ENCODE measurements at regions not wholly inside any gene's neighbourhood (a gene's known extent, or its start where the extent isn't known, plus 50 kb on each side); places are given as distances from the start of the nearest gene placed in this dataset.
"Not testable (repeated sequence)": the region's sequence is repeated elsewhere in the genome, so short reads cannot be mapped to it uniquely, and the experiment has no call there.

- DNase-seq = no peak
Observed at GRCh38 chr9:75687359-75687953, 203.0 kb upstream of the PCSK5 start.

GRCh38 chr9:75690551-75690950 lies 199.9 kb upstream of the PCSK5 start:
- not testable (repeated sequence) for DNase-seq

- DNase-seq = no peak
Observed at GRCh38 chr9:75691408-75691807, 199.1 kb upstream of the PCSK5 start.

GRCh38 chr9:75692309-75692708 lies 198.2 kb upstream of the PCSK5 start:
- no peak for DNase-seq

- no peak for DNase-seq
Observed at GRCh38 chr9:75695921-75696320, 194.6 kb upstream of the PCSK5 start.

GRCh38 chr9:75699017-75699416 lies 191.5 kb upstream of the PCSK5 start:
- no peak for DNase-seq

- DNase-seq = no peak
Observed at GRCh38 chr9:75699625-75700251, 190.7 kb upstream of the PCSK5 start.

GRCh38 chr9:75700252-75700640 lies 190.2 kb upstream of the PCSK5 start:
- no peak for DNase-seq

- peak; percentile 77 for DNase-seq
Observed at GRCh38 chr9:75707191-75707590, 183.3 kb upstream of the PCSK5 start.

- DNase-seq = no peak
Observed at GRCh38 chr9:75709698-75710097, 180.8 kb upstream of the PCSK5 start.

GRCh38 chr9:75712700-75713099 lies 177.8 kb upstream of the PCSK5 start:
- DNase-seq = peak; percentile 63

GRCh38 chr9:75713335-75713734 lies 177.1 kb upstream of the PCSK5 start:
- DNase-seq = no peak

GRCh38 chr9:75715360-75715759 lies 175.1 kb upstream of the PCSK5 start:
- DNase-seq = peak; percentile 19

GRCh38 chr9:75718677-75719076 lies 171.8 kb upstream of the PCSK5 start:
- no peak for DNase-seq

- no peak for DNase-seq
Observed at GRCh38 chr9:75728391-75728790, 162.1 kb upstream of the PCSK5 start.

GRCh38 chr9:75734802-75735201 lies 155.7 kb upstream of the PCSK5 start:
- no peak for DNase-seq

GRCh38 chr9:75739884-75740611 lies 150.4 kb upstream of the PCSK5 start:
- no peak for DNase-seq

GRCh38 chr9:75743855-75744254 lies 146.6 kb upstream of the PCSK5 start:
- DNase-seq = no peak

GRCh38 chr9:75754080-75754479 lies 136.4 kb upstream of the PCSK5 start:
- DNase-seq = no peak

GRCh38 chr9:75775166-75775565 lies 115.3 kb upstream of the PCSK5 start:
- DNase-seq = no peak

- DNase-seq = no peak
Observed at GRCh38 chr9:75775966-75776691, 114.3 kb upstream of the PCSK5 start.

- DNase-seq = no peak
Observed at GRCh38 chr9:75780185-75780584, 110.3 kb upstream of the PCSK5 start.

- no peak for DNase-seq
Observed at GRCh38 chr9:75788006-75788634, 102.4 kb upstream of the PCSK5 start.

Data from fibroblast of skin of abdomen (primary cell).